NOMO-1 treated with dmso at 0.1 percent for 144 hours (cell line): ENCODE measurements at regions not wholly inside any gene's neighbourhood (a gene's known extent, or its start where the extent isn't known, plus 50 kb on each side); places are given as distances from the start of the nearest gene placed in this dataset.
A peak's percentile ranks its signal among the peaks of the same experiment; 100 is the strongest.

ENCODE experiments used
- DNase-seq: peaks from one replicate; lab custom pipeline; 2025; ENCODE audit not compliant: unreplicated experiment; lab: John Stamatoyannopoulos, UW

DNA sequence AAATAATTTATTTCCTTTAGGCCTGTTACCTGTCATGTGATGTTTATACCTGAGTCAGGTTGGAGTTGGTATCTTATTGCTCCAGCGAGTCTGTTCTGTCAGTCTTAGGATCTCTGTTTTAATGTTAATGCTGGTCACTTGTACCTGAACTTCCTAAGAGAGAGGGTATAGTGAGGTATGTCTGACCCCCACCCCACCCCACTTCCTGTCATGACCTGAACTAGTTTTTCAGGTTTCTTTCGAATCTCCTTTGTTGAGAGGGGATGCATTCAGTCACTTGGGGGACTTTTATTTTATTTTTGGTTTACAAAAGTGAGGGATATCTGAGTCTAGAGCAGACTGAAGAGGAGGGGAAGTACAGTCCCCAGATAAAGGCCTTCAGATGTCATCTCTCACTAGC lies 769.0 kb upstream of the COBL start:
- no peak for DNase-seq

DNA sequence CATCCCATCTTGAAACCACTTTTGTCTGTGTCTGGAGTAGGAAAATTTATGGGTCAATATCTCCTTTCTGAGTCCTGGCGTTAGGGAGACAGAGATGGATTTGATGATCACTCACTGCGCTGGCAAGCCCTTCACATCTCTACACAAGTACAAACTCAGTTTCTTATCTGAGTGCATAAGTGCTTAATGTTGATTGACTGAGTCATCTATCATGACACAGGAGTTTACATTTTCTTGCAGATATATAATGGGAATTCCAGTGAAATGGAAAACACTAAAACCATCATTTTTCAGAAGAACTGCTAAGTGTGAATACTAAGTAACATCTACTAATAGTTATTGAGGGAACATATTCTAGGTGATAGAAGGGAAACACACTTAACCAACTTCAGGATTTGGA lies 763.9 kb upstream of the COBL start:
- no peak for DNase-seq

DNA sequence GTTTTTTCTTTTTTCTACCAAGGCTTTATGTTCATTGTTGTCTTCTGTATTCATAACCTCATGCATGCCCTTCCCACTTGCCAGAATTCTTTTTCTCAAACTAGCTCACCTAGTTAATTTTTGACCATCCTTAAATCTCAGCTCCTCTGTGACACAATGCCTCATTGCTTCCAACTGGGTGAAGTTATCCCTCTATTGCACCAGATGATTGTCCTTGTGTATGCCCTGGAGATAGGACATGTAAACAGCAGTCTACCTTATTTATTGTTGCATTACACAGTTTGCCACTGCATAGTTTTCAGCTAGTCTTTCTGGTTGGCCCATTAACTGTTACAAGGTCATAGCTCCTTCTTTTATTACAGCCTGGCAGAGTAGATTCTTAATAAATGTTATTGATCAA lies 763.1 kb upstream of the COBL start:
- no peak for DNase-seq

DNA sequence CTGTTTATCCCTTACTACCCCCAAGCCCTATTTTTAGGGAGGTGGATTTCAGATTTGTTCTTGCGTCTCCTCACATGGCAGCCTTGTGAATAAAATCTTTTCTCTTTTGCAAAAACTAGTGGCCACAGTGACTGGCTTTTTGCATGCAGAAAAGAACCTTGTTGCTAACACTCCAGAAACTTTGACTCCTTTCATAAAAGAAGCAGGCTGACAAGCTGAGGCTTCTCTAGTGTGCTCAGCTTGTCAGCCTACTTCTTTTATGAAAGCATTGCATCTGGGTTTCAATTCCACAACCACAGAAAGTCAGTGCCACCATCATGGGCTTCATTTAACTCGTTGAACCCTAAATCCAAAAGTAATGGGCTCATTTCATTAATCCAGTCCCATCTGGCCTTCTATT lies 761.0 kb upstream of the COBL start:
- DNase-seq, result no peak

DNA sequence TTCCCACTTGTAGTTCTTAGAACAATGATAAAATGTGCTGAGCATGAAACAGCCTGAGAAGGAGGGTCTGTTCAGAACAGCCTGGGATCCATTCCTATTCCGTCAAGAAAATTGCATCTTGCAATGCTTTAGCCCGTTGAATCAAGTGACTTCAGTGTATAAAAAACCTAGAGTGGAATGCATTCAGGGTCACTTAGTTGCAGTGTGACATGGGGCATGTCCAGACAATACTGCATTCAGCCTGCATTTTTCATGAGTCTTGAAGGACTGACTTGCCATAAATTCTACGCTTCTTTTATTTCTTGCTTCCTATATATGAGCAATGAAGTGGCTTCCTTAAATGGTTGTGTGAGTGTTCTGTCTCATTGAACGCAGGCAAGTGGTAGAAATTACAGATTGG lies 758.3 kb upstream of the COBL start:
- DNase-seq, result no peak

DNA sequence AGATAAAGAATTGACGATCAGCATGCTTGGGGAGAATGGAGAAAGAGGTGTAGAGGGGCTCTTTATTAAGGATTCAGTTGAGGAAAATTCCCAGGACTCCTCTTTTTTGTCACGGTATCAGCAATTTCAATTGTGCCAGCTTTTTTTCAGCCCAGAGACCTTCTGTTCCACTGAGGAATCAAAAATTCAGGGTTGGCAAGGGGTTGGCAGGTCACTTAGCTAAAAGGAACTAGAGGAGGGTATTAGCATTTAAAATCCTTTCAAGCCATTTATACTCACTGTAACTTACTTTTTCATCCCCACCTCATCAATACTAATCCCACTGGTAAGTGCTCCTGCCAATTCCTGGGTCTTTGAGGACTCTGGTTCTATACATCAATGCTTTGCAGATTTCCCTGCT lies 757.5 kb upstream of the COBL start:
- DNase-seq, result no peak

DNA sequence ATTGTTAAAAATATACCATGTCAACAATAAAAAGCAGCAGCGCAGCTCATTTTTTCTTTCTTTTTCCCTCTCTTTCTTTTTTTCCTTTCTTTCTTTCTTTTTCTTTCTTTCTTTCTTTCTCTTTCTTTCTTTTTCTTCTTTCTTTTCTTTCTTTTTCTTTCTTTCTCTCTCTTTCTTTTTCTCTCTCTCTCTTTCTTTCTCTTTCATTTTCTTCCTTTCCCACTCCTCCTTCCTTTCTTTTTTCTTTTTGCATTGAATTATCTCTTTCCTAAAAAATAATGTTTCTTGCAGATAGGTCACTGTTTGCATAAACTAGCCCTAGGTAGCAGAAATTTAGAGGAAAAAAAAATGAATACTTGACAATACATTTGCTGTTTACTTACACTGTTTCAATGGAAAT lies 755.1 kb upstream of the COBL start:
- no peak for DNase-seq

DNA sequence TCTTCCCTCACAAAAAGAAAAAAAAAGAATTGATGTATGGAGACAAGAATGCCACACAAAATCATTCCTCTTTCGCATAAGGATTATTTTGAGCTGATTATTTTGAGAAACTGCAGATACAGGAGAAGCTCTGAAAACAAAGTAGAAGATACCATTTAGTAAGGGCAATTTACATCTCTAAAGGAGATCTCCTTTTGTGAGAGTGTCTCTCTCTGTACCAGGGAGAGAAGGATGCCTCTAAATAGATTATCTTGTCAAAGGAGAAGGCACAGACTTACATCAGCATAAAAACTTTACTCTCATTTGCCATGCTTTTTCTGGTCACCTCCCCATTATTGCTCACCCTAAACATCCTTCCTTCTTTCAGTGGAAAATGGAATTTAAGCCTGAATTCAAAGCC lies 747.9 kb upstream of the COBL start:
- no peak for DNase-seq

DNA sequence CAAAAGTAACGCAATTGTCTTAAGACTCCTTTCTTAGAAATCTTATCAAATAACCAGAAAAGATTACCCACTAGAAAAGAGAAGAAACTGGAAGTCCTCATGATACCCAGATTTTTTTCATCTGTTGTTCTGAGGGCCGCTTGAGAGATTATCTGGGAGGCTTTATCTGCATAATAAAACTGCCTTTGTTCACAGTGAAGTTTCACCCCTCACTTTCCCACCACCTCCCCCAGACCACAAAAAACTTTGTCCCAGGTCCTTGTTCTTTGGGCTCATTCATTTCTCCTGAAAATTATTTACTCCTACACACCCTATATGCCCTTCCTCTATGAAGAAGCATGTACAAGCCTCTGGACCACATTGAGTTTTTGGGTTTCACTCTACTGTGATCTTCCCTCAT lies 745.1 kb upstream of the COBL start:
- no peak for DNase-seq

DNA sequence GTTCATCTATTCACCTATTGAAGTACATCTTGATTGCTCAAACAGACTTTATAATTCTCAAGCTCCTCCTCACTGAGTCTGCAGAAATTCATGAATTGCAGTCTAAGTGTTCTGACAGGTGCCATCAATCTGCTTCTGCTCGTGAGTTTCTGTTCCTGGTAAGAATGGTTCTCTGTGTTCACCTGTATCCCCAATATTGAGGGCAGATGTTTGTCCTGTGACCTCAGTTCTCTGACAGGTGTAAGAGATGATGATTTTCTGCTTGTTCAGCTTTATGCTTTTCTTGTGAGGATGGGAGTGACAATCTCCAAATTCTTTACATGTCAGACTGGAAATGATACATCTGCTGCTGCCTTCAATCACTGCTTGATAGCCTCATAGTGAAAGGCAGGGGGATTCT lies 736.9 kb upstream of the COBL start:
- no peak for DNase-seq

DNA sequence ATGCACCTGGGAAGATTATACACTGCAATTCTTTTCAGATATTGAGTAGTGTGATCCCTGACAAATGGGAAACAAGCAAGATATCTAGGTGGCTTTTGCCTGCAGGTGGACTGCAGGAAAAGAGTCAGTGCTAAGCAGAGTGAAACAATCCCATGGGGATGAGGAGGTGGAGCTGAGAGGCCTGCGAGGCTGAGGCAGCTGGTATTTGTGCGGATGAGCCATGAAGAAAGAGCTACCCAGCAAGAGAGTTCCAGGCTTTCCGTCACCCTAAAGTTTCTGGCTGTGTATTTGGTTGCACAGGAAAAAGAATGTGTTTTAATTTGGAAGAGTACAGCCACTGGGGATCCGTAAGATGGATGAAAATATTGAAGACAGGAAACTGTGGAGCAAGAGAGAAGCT lies 714.1 kb upstream of the COBL start:
- no peak for DNase-seq

DNA sequence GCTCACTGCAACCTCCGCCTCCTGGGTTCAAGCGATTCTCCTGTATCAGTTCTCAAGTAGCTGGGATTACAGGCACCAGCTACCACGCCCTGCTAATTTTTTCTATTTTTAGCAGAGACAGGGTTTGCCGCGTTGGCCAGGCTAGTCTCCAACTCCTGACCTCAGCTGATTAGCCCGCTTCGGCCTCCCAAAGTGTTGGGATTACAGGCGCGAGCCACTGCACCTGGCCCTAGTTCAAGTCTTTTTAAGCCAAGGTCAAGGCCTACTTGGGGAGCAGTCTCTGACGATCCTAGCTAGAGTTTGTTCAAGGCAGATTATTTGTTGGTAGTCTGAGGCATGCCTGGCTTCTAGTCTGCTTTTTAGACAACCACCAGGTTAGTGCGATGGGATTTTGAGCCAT lies 709.5 kb upstream of the COBL start:
- DNase-seq, result no peak

DNA sequence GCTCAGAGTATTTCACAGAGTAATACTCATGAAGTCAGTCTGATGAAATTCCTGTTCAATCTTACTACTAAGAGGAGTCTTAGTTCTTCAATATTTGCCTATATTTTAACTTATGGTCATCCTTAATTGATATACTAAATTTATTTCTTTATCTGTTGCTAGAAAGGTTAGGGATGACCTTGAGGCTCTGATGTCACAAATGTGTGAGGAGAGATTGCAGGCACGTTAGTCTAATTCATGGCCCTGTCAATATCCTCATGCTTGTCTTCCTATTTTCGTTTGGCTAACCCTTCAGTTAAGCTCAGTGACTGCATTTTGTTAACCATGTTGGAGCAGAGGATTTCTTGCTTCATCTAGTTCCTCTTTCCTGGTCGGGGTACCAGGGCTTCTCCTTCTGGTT lies 704.7 kb upstream of the COBL start:
- DNase-seq, result peak; percentile 41

DNA sequence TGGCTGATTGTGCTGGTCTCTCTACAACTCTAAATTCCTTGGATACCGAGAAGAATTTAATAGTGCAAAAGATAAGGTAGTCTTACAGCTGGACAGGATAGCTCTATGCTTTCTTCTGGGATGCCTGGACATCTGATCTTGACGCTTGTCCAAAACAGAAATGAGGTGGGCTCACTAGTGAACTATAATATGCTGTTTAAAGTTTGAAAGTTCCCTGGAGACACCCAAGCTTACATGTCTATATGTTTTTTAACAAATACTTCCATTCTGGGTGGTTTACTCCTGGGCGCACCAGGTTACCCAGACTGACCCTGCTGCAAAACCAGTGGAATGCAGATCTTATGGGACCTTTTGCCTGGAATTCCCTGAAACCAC lies 702.1 kb upstream of the COBL start:
- no peak for DNase-seq

DNA sequence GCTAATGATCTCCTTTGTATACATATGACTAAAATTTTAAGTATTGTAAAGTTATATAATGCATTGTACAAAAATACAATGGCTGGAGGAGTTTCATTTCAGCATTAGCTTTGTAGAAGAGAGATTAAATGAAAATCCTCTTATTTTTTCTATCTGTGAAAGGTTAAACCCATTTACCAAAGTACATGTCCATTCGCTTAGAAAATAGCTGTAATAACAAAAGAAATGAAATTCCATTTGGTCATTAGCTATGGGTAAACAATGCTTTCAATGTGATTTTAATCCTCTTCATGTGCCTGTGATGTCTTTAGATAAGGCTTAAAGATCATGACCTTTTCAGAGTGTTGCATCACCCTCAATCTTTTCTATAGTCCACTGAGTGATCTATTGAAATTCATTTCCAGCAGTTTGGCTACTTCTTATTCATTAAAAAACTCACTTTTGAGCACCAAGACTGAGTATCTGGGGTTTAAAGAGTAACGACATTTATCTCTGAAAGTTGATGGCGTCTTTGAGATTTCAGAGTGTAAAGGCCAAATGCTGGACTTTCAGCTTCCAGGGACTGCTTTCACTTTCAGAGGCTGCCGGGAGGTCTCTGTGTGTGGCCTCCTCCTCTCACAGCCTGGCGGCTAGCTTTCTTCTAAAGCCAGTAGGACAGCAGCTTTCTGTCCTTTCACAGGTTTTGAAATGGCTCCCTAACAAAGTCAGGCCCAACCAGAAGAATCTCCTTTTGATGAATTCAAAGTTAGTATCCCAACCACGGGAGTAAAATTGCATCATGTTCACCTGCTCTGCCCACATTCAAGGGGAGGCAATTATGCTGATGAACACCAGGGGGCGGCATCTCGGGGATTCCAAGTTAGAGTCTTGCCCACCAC lies 701.4 kb upstream of the COBL start:
- DNase-seq, result peak; percentile 8

DNA sequence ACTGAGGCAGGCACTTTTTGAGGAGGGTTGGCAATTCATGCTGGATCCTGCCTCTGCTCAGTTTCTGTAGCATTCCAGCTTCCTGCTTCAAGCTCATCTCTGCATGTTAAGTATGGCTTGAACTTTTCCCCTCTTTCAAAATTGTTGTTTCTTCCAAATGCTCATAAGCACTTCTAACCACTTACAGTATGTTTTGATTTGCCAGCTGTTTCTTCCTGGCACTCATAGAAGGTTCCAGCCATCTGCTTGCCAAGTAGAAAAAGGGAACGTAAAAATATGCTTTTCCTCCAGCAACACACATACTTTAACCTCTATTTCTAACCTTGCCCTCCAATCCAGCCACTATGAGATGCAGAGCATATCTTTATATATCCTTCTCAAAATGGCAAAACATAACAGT lies 692.6 kb upstream of the COBL start:
- no peak for DNase-seq

DNA sequence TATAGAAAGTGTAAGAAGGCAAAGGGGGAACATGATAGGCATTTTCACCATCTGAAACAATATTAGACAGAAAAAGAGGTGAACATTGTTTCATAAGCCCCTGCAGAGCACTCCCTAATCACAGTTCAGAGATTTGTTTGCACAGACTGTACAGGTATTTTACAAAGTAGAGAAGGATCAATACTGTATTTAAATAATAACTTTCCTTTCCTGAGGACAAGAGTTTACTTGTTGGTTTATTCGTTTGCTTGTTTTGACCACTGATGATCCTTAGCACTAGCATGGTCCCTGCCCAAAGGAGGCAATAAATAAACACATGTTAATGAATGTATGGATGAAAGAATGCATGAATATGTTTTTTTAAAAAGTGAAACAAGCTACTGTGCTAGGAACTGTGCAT lies 690.1 kb upstream of the COBL start:
- no peak for DNase-seq

DNA sequence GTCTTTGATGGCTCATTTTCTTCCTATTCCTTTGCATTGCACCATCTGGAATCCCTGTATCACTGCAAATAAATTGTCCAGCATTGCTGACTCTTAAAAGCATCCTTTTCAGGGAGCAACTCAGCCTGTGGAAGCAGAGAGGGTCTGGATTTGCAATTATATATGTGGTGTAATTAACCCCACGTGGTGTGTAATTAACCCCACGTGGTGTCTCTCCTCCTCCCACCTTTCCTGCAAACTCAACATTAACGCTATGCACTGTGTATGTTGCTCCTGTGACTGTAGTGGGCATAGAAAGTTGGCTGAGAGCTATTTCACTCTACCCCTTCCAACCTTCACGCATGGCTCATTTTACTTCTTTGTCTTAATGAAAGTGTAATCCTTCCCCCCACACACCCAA lies 689.0 kb upstream of the COBL start:
- no peak for DNase-seq

DNA sequence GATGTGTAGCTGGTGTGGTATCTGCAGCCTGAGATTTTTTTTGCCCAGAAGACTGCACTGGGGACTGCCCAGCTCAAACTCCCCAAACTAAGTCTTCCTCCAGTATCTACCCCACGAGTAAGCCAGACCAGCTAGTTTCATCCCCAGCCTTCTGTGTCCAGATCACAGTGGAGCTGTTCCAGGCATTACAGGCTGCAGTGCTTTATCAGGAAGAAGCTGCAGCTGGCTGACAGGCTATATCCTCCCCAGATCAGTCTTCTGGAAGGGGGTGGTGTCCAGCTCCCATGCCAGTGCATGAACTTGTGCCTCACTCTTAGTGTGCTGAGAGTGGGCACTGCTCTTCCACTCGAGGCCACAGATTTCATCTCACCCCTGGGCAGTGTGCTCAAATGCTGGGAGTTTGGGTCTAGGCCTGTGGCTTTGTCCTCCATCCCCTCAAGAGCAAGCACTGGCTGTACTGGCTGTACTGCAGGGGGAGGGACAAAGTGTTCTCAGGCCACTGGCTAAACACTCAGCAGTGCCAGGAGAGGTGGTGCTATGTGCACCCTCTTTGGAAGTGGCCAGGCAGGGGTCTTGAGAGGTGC lies 679.1 kb upstream of the COBL start:
- no peak for DNase-seq

DNA sequence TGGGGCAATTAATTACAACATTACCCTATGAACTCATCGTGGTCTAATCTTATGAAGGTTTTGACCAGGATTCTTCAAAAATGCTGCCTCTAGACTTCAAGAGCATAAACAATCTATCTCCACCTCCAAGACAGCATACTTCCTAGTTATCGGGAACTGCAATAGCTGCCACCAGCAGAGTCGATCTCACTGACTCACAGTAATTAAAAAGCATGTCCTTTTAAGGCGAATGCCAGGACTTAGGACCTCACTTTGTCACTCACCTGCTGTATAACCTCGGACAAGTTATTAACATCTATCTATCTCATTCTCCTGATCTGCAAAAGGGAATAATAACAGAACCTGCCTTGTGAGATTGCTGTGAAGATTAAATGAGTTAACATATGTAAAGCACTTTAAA lies 666.0 kb upstream of the COBL start:
- DNase-seq, result no peak

DNA sequence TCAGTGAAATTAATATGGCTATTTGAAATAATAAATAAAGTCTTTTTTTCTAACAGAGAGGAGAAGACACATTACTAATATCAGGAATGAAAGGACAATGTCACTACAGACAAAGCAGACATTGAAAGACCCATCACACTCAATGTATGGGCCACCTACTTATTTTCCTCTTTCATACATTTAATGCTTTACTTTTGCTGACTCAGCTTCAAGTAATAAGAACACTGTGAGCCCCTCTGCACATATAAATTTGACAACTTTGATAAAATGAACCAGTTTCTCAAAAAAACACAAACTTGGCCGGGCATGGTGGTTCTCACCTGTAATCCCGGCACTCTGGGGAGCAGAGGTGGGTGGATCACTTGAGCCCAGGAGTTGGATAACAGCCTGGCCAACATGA lies 664.2 kb upstream of the COBL start:
- DNase-seq, result no peak

DNA sequence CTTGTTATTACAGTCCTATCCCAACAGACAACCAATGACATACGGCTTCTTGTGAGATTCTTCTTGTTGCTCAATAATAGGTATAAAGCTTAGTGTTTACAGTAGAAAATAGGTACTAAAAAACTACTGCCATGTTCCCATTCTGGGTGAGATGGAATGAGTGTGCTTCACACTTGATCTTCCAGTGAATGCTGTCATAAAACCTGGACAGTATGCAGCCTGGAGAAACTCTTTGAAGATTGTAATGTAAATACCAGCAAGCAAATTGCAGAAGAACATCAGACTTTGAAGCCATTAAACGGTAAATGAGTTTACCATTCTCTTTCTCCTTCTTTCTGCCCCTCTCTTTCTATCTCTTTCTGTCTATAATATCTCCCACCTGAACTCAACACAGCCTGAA lies 663.7 kb upstream of the COBL start:
- no peak for DNase-seq

DNA sequence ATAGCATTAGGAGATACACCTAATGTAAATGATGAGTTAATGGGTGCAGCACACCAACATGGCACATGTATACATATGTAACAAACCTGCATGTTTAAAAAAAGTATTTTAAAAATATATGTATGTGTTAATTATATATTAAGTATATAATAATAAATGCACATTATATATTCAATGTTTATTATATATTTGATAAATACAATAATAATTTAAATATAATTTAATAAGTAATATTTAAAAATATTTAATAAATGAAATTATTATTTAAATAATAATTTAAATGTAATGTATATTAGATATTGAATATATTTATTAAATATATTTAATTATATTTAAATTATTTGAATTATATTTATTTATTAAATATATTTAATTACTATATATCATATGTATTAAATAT lies 661.3 kb upstream of the COBL start:
- no peak for DNase-seq
